CD4-positive, alpha-beta T cell treated with Interleukin-6 at 100 ng/mL for 8 hours (primary cell): ENCODE measurements at regions not wholly inside any gene's neighbourhood (a gene's known extent, or its start where the extent isn't known, plus 50 kb on each side); places are given as distances from the start of the nearest gene placed in this dataset.

Experiments used
- DNase-seq: peaks from one replicate; pipeline ENCODE4 v3.0.0-alpha.2; 2020; ENCODE audit warnings: mixed read lengths, low spot score

DNA sequence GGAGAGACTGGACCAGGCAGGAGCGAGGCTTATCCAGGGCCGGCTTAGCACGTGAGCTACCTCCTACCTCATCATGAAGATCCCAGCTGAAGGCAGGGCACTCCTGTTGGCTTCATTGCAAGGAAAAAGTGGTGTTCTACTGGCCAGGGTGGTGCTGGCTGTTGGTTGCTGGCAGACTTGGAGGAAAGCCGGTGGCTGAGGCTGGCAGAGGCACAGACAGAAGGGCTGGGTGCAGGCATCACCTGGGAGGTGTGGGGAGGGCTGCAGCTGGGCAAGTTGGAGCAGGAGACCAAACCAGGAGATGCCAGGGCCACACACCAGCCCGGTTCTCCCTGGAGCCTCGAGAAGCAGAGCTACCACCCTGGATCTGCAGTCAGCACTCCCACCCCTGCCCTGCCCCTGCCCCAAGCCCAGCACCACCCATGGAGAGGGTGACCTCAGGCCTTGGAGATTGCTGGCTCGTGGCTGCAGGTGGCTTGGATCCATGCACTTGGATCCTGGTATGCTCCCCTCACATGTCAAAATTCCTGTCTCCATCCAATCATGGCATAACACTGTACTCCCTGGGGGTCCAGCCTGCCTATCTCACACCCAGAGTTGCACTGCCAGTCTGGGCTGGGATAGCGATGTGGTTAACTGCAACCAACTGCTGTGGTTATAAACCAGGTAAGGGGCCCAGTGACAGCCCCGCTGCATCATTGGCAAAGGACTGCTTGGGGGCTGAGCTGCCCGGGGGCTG is 49.7 kb downstream of the GLI2 start:
- no peak for DNase-seq

DNA sequence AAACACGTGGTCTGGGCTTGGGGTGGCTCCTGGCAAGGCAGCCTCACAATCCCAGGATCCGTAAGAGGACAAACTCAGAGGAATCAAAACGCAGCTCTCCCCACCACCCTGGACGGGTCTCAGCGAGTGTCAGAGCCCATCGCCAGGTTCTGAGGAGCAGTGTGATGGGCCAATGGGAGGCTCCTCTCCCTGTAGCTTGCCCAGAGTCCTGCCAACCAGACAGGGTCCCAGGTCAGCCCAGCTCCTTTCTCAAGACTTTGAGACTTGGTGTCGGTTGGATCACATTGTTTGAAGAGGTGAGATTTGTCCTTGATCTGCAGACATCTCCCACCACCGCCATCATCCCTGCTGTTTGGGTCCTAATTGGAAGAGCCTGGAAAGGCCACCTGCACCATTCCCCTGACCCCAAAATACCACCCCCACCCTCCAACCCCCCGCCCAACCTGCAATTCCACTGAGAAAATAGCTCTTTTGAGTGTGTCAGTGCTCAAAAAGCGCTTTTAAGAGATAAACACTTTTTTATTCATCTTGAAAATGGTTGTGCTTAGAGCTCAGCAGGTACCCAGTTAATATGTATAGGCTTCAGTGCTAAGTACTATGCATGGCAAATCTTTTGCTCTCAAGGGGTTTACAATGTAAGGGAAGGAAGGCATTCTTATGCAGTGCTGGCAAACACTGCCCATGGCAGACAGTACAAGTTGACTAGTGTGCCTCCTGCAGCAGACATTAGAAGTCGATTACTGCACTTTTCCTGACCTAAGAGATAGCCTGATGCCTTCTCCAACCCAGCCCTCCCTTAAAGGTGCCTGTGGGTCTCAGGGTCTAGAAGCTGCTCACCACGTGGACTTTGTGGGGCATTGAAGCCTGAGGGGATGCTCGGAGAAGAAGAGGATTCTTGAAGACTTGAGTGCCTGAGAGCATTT is 50.6 kb downstream of the GLI2 start:
- no peak for DNase-seq

GRCh38 chr2:120787111-120787821 is 51.6 kb downstream of the GLI2 start:
- DNase-seq = no peak

DNA sequence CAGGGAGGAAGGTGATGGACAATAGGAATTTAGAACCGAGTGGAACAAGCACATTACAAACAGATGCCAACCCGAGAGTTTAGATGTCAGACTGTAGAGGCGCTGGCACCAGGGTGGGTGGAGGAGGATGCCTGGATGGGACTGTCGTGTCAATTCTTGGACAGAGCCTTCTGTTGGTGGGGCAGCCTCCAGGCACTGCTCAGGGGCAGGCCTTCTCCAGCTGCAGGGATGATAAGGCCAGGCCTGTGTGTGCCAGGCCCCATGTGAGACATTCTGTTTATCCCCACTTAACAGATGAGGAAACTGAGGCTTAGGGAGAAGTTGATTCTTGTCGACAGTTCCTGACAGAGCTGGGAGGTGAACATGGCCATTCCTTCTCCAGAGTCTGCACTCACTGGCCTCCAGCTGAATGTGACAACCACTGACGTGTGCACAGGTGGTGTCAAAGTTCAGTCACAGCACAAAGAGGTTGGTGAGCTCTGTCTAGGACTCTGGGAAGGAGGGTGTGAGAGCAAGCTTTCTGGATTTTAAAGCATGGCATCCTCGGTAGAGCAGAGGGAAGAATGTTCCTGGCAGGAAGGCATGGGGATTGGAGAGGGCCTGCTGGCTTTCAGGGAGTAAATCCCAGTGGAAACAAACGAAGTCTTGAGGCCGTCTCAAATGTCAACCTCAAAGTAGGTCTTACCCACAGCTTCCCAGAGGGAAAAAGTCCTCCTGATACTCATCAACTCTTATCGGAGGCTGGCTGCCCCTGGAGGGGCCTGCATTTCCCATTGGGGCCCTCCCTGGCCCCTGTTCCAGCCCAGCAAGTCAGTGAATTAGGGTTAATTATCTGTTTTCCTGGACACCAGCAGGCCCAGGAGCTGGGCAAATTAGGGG is 52.4 kb downstream of the GLI2 start:
- no peak for DNase-seq

DNA sequence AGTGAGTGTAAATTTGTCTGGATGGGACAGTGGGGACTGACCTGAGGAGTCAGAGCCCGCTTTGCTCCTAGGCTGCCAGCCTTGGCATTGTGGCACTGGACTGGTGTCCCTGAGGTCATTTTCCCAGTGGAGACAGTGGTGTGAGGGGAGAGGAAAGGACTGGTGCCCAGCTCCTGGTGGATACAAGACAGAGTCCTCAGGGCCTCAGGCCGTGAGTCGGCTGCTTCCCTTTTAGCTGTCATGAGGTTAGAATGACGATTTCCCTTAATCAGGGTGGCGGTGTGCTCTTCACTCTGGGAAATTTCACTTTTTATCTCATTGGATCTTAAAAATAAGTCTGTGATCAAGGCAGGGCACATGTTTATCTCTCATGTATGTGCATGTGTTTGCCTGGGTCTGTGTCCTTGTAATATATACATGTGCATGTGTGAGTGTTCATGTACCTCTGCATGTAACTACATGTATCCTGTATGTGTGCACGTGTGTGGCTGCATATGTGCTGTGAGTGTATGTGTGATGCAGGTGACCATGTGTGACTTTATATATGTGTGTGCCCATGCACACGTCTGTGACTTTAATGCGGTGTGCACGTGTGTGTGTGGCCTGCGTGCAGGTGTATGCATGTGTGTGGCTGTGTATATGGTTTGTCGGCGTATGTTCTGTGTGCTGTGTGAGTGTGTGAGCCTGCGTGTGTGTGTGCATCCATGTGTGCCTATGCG is 55.7 kb downstream of the GLI2 start:
- DNase-seq = no peak

DNA sequence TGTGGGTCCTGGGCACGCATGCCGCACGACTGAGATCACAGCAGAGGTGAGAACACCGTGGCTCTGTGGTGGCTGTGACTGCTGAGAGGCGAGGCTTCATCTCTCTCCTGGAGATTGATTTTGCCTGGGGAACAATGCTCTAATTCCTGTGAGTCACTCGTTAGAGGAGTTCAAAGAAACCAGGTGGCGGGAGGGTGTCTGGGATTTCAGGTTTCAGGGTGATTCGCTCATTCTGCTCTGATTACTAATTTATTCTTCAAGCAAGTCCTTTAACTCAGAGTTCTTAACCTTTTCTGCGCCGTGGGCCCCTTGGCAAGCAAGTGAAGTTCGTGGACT is 56.3 kb downstream of the GLI2 start:
- no peak for DNase-seq

- no peak for DNase-seq
Measured at GRCh38 chr2:120793682-120794403, 58.2 kb downstream of the GLI2 start.

GRCh38 chr2:120794716-120795115 is 59.0 kb downstream of the GLI2 start:
- no peak for DNase-seq

- no peak for DNase-seq
Measured at GRCh38 chr2:120796094-120796493, 60.4 kb downstream of the GLI2 start.

DNA sequence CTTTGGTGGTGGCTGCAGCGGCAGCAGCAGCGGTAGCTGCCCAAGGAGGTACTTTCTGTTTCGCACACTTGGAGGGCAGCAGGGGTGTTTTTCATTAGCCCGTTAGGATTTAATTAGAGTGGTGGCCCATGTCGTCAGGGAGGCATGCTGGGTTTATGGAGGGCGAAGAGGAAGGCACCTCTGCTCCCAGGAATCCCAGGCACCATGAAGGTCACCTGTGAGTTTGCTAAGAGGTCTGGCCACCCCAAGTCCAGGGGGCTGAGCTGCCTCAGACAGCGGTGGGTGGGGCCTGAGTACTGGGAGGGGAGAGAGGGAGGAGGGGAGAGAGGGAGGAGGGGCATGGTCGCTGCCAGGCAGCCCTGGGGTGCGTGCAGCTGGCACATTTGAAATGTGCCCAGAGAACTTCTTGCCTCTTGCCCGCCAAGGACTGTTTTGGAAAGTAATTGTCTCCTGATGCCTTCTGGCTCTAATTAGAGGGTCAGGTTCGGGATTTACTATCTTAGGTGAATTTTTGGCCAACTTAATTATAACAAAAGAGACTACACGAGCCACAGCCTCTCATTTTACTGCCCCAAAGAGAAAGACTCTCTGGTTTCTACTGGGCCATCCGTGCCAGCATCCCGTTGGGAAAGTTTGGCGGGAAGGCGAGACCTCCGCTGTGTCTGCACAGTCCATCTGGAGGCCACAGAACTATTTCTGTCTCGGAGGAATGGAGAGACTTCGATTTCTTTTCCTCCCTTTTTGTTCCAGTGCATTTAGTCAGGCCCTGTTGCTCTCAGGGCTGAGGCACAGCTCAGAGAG is 62.0 kb downstream of the GLI2 start:
- DNase-seq = no peak

DNA sequence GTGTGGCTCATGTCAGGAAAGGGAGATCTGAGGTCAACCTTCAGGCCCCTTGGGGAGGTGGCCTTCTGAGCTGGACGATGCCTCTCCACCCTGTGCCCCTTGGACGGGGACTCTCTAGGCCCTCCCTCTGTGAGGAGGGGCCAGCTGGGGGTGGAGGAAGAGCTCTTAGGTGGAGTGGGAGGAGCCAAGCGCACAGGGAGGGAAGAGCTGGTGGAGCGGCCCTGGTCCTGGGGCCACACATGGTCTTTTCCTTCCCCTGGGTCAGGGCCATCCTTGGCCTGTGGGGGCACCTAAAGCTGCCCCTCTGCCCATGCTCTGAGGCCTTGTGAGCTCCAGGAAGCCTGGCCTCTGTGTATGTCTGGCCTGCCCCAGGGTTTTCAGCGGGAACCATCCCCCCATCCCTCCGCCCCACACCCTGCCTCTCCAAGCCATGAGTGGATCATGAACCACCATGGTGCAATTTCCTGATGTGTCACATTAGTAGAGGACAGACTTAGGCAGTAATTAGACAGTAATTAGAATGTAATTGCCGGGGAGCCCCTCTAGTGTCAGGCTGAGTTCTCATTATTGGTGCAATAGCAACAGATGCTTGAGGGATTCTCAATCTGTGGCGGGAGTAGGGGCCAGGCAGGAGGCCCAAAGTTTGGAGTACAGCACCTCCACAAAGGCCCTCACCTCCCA is 63.0 kb downstream of the GLI2 start:
- DNase-seq = no peak

DNA sequence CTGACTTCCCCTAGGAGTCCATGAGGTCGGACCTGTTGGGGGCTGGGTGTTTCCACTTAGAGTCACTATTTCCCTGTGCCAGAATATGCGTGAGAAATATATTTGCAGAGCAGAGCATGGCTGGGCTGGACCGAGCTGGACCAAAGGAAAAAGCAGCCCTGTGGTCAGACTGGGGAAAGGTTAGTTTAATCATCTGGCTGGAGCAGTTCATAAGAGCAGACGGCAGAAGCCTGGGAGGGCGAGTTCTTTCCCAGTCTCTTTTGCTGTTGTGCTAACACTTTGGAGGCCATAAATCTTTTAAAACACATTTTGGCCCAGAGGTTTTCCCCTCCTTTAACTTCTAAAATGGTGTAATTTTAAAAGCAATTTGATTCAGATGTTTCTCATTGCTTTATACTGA is 66.5 kb downstream of the GLI2 start:
- no peak for DNase-seq

DNA sequence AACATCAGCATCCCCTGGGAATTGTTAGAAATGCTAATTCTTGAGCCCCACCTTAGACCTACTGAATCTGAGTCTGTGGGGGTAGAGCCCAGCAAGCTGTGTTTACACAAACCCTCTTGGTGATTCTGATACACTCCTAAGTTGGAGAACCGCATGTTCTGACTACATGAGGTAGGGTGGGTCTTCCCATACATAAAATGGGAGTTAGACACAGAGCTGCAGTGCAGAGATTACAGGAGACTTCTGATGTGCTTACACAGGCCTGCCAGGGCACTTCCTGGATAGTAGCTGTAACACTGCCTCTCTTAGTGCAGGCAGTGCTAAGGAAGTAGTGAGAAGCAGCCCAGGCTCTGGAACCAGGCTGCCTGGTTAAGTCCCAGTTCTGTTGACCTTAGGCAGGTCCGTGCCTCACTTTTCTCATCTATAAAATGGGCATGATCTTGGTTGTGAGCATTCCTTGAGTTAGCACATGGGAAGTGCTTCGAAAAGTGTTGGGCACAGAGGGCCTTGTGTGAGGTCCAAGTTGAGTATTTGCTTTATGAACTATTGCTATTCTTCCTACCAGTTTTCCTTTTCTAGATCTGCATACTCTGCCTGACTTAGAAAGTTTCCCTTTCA is 67.3 kb downstream of the GLI2 start:
- DNase-seq = no peak

DNA sequence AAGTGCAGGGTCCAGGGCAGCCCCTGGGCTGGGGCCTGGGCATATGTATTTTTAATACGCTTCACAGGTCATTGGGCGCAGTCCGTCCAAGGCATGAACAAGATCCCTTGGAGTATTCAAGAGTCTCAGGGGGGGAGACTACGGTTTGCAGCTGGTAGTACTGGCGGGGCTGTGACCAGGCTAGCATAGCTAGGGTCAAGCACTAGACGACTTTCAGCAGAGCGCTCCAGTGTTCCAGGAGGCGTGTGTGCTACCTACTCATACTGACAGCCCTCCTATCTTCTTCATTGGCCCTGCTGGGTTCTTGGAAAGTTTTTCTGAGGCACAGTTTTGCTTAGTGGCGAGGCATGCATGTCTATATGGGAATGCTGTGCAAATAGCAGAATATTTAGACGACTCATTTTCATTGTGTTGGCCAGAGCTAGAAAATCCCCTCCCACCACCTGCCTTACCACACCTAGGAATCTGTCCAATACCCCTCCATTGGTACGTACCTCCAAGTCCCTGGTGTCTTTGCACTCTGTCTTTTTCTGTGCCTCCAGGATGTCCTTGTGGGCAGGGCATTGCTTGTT is 68.2 kb downstream of the GLI2 start:
- no peak for DNase-seq

- no peak for DNase-seq
Measured at GRCh38 chr2:120804459-120804858, 68.8 kb downstream of the GLI2 start.

DNA sequence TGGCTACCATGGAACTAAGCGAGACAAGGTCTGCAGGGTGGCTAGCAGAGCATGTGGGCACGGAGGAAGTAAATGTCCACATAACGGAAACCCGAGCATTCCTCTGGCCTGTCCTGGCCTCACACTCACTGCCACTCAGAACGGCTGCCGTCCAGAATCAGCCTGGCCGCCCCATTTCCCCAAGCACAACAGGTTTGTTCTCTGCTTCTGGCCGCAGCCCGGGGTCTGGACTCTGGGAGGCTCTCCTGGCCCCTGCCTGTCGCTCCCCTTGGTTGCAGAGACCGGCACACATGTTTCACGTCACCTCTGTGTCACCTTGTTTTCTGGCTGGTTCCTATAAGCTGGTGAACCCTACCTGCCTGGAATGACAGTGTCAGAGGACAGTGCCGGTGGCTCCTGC is 69.3 kb downstream of the GLI2 start:
- no peak for DNase-seq

DNA sequence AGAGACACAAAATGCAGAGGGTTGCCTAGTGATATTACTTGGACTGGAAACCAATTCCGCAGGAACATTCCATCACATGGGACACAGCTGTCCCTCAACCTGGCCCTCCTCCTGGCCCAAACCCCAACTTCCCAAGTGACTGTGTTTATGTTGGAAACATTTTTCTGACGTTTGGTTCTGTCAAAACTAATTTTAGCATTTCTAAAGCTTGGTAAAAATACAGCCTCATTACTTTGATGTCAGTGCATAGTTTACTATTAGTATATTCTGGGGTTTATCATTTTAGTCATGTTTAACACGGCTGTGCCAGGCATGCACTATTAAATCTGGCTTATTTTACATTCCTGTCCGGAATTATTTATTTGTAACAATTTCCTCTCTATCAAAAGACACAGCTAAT is 69.9 kb downstream of the GLI2 start:
- no peak for DNase-seq

GRCh38 chr2:120807751-120808150 is 72.1 kb downstream of the GLI2 start:
- no peak for DNase-seq
